DMS114 treated with DMSO at 0.1 percent for 48 hours (cell line): ENCODE measurements at regions not wholly inside any gene's neighbourhood (a gene's known extent, or its start where the extent isn't known, plus 50 kb on each side); places are given as distances from the start of the nearest gene placed in this dataset.

Experiments used
- DNase-seq: peaks from one replicate; lab custom pipeline; 2025; ENCODE audit not compliant: unreplicated experiment; lab: John Stamatoyannopoulos, UW

DNA sequence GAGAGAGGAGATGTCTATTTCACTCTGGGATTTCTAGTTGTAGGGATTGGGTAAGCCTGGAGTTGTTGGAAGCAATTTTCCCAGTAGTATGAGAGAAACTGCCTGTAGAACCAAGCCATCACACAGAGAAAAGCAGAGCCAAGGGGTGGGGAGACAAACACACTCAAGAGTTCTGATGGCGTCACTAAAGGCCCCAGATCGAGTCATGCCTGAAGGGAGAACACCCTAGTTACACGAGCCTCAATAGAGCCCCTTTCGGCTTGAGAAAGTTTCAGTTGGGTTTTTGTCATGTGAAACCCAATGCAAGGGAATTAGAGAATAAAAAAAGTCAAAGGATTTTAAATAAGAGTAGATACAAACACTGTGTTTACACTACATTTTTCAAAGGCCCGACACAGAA, 66.1 kb upstream of the PFN2 start:
- no peak for DNase-seq

- DNase-seq, result no peak
These were observed 65.4 kb upstream of the PFN2 start for GRCh38 chr3:150035910-150036612.

GRCh38 chr3:150035301-150035779, 64.6 kb upstream of the PFN2 start:
- no peak for DNase-seq

GRCh38 chr3:150033721-150034120, 63.0 kb upstream of the PFN2 start:
- no peak for DNase-seq

DNA sequence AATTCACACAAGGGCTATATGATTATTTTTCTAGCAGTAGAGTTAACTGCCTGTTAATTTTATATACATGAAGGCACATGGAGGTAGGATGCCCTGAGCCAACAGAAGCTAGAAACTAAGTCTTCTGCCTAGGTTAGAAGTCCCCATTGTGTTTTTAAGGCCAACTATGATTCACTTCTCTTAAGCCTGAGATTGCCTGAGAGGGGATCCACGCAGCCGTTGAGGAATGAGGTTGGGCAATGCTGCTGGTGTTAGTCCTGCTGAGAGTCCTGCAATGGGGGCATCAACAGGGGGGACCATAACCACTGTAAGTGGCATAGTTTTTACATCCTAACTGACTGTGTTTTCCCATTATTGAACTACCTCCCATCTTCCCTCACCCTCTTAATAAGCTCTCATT, 60.1 kb upstream of the PFN2 start:
- no peak for DNase-seq

GRCh38 chr3:150023239-150023636, 52.5 kb upstream of the PFN2 start:
- no peak for DNase-seq

DNA sequence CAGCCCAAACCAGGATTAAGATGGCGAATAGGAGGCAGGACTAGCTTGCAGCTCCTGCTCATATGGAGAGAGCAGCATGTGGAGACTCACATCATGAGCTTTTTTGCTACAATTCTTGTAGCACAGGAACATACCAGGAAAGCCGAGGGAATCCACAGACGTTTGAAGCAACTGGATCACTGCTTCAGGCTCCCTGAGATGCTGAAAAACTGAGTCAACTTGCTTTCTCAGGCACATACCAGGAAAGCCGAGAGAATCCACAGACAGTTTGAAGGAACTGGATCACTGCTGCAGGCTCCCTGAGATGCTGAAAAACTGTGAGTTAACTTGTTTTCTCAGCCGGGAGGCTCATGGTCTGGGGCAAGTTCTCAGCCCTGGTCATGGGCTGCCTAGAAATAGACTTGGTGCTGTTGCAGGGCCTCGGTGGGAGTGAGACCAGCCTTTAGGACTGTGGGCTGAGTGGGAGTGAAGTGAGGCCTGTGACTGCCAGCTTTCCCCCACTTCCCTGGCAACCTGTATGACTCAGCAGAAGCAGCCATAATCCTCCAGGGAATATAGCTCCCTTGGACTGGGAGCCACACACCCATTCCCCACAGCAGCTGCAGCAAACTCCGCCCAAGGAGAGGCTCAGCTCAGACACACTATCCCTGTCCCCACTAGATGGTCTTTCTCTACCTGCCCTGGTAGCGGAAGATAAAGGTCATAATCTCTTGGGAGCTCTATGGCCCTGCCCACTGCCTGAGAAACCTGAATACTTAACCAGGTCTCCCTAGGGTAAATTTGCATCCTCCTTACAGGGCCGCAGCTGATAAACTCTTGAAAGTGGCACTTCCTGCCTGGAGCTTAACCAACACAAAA, 51.9 kb upstream of the PFN2 start:
- DNase-seq, result no peak

DNA sequence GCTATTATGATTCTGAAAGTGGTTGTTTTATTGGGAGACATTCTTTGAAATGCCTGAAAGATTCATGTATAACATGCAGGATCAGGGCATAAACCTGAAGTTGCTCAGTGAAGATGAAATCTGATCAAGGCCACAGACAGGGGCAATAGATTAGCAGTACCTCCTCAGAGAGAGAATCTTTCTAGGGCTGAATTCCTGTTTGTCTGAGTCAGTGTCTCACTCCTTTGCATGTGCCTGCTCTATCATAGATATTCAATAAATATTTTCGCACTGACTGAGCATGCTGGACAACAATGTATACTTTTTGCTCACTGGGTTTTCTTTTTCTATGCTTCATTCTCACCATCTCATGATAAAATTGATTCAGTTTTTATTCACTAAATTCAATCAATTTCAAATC, 49.8 kb upstream of the PFN2 start:
- no peak for DNase-seq
